Activated effector memory CD4-positive, alpha-beta T cell treated with anti-CD3 and anti-CD28 coated beads, Interleukin-2, amount 50 U/mL, for 16 hours (primary cell): ENCODE measurements at regions not wholly inside any gene's neighbourhood (a gene's known extent, or its start where the extent isn't known, plus 50 kb on each side); places are given as distances from the start of the nearest gene placed in this dataset.

ENCODE experiments used
- DNase-seq: peaks from one replicate; pipeline ENCODE4 v3.0.0-alpha.2; 2020

GRCh38 chr5:124253203-124253810 lies 493.1 kb downstream of the ZNF608 start:
- DNase-seq = no peak

- no peak for DNase-seq
Measured at GRCh38 chr5:124252747-124253146, 493.7 kb downstream of the ZNF608 start.

- DNase-seq = no peak
Measured at GRCh38 chr5:124252191-124252638, 494.2 kb downstream of the ZNF608 start.

GRCh38 chr5:124245276-124245675 lies 501.2 kb downstream of the ZNF608 start:
- DNase-seq = no peak

GRCh38 chr5:124240732-124241131 lies 505.7 kb downstream of the ZNF608 start:
- DNase-seq = no peak

- no peak for DNase-seq
Measured at GRCh38 chr5:124239572-124239971, 506.9 kb downstream of the ZNF608 start.

GRCh38 chr5:124238350-124238749 lies 508.1 kb downstream of the ZNF608 start:
- DNase-seq = no peak

GRCh38 chr5:124237206-124237695 lies 509.2 kb downstream of the ZNF608 start:
- no peak for DNase-seq

GRCh38 chr5:124236361-124237205 lies 509.9 kb downstream of the ZNF608 start:
- DNase-seq = no peak

- DNase-seq = no peak
Measured at GRCh38 chr5:124235576-124235975, 510.9 kb downstream of the ZNF608 start.

- no peak for DNase-seq
Measured at GRCh38 chr5:124234770-124235562, 511.5 kb downstream of the ZNF608 start.

- DNase-seq = no peak
Measured at GRCh38 chr5:124234022-124234769, 512.2 kb downstream of the ZNF608 start.

GRCh38 chr5:124232515-124232914 lies 513.9 kb downstream of the ZNF608 start:
- no peak for DNase-seq

GRCh38 chr5:124231802-124232201 lies 514.6 kb downstream of the ZNF608 start:
- DNase-seq = no peak

- DNase-seq = no peak
Measured at GRCh38 chr5:124231230-124231629, 515.2 kb downstream of the ZNF608 start.

- DNase-seq = no peak
Measured at GRCh38 chr5:124230456-124230855, 516.0 kb downstream of the ZNF608 start.

GRCh38 chr5:124229352-124229751 lies 517.1 kb downstream of the ZNF608 start:
- DNase-seq = no peak

GRCh38 chr5:124227914-124228313 lies 518.5 kb downstream of the ZNF608 start:
- no peak for DNase-seq

- no peak for DNase-seq
Measured at GRCh38 chr5:124220418-124220817, 526.0 kb downstream of the ZNF608 start.

GRCh38 chr5:124212934-124213333 lies 533.5 kb downstream of the ZNF608 start:
- no peak for DNase-seq

GRCh38 chr5:124210111-124210910 lies 536.1 kb downstream of the ZNF608 start:
- no peak for DNase-seq

- DNase-seq = no peak
Measured at GRCh38 chr5:124207118-124207517, 539.3 kb downstream of the ZNF608 start.
